ENCODE measurements at regions not wholly inside any gene's neighbourhood (a gene's known extent, or its start where the extent isn't known, plus 50 kb on each side); places are given as distances from the start of the nearest gene placed in this dataset.

DNA sequence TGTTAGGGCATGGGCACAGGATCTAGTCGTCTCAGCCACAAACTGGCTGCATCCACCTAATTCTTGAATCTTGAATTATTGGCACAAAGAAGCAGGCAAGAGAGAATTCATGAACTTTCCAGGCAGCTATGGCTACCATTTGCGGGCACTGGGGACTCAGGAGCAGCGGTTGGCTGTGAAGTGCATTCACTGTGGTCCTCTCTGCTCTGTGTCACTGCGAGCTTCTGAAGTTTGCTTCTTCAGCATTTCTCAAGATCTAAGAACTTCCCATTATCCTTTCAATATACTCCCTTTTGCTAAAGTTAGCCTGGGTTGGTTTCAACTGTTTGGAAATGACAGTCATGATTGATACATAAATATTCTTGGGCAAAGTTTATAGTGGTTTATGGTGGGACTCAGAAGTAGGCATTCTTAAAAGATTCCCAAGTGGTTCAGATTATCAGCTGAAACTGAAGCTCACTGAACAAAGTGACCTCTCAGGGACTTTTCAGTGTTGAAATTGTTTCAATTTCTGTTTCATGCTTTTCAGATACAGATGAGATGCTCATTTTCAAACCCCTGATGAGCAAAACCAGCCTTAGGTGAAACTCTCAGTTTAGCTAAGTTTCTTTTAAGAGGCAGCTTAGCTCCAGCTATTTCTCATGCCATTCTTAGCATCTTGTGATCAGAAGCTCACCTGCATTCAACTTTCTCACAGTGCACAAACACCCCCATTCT, 1258.3 kb upstream of the GYPC start (continued):
- TF ChIP-seq, protein P1, sequence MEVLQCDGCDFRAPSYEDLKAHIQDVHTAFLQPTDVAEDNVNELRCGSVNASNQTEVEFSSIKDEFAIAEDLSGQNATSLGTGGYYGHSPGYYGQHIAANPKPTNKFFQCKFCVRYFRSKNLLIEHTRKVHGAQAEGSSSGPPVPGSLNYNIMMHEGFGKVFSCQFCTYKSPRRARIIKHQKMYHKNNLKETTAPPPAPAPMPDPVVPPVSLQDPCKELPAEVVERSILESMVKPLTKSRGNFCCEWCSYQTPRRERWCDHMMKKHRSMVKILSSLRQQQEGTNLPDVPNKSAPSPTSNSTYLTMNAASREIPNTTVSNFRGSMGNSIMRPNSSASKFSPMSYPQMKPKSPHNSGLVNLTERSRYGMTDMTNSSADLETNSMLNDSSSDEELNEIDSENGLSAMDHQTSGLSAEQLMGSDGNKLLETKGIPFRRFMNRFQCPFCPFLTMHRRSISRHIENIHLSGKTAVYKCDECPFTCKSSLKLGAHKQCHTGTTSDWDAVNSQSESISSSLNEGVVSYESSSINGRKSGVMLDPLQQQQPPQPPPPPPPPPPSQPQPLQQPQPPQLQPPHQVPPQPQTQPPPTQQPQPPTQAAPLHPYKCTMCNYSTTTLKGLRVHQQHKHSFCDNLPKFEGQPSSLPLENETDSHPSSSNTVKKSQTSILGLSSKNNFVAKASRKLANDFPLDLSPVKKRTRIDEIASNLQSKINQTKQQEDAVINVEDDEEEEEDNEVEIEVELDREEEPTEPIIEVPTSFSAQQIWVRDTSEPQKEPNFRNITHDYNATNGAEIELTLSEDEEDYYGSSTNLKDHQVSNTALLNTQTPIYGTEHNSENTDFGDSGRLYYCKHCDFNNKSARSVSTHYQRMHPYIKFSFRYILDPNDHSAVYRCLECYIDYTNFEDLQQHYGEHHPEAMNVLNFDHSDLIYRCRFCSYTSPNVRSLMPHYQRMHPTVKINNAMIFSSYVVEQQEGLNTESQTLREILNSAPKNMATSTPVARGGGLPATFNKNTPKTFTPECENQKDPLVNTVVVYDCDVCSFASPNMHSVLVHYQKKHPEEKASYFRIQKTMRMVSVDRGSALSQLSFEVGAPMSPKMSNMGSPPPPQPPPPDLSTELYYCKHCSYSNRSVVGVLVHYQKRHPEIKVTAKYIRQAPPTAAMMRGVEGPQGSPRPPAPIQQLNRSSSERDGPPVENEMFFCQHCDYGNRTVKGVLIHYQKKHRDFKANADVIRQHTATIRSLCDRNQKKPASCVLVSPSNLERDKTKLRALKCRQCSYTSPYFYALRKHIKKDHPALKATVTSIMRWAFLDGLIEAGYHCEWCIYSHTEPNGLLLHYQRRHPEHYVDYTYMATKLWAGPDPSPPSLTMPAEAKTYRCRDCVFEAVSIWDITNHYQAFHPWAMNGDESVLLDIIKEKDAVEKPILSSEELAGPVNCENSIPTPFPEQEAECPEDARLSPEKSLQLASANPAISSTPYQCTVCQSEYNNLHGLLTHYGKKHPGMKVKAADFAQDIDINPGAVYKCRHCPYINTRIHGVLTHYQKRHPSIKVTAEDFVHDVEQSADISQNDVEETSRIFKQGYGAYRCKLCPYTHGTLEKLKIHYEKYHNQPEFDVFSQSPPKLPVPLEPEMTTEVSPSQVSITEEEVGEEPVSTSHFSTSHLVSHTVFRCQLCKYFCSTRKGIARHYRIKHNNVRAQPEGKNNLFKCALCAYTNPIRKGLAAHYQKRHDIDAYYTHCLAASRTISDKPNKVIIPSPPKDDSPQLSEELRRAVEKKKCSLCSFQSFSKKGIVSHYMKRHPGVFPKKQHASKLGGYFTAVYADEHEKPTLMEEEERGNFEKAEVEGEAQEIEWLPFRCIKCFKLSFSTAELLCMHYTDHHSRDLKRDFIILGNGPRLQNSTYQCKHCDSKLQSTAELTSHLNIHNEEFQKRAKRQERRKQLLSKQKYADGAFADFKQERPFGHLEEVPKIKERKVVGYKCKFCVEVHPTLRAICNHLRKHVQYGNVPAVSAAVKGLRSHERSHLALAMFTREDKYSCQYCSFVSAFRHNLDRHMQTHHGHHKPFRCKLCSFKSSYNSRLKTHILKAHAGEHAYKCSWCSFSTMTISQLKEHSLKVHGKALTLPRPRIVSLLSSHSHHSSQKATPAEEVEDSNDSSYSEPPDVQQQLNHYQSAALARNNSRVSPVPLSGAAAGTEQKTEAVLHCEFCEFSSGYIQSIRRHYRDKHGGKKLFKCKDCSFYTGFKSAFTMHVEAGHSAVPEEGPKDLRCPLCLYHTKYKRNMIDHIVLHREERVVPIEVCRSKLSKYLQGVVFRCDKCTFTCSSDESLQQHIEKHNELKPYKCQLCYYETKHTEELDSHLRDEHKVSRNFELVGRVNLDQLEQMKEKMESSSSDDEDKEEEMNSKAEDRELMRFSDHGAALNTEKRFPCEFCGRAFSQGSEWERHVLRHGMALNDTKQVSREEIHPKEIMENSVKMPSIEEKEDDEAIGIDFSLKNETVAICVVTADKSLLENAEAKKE (CRISPR knock-in tag; IDR thresholded peaks at IDR 0.05), result no peak
- no peak for TF ChIP-seq EZH2 (IDR thresholded peaks at IDR 0.05; ENCODE audit: low read depth, unreplicated experiment)
- TF ChIP-seq POLR2AphosphoS5 (IDR thresholded peaks at IDR 0.05; ENCODE audit: low read depth), result no peak
- TF ChIP-seq, protein P2, sequence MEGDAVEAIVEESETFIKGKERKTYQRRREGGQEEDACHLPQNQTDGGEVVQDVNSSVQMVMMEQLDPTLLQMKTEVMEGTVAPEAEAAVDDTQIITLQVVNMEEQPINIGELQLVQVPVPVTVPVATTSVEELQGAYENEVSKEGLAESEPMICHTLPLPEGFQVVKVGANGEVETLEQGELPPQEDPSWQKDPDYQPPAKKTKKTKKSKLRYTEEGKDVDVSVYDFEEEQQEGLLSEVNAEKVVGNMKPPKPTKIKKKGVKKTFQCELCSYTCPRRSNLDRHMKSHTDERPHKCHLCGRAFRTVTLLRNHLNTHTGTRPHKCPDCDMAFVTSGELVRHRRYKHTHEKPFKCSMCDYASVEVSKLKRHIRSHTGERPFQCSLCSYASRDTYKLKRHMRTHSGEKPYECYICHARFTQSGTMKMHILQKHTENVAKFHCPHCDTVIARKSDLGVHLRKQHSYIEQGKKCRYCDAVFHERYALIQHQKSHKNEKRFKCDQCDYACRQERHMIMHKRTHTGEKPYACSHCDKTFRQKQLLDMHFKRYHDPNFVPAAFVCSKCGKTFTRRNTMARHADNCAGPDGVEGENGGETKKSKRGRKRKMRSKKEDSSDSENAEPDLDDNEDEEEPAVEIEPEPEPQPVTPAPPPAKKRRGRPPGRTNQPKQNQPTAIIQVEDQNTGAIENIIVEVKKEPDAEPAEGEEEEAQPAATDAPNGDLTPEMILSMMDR (conservative IDR thresholded peaks at IDR 0.05; ENCODE audit: low read depth in 2 of 2), result no peak

DNA sequence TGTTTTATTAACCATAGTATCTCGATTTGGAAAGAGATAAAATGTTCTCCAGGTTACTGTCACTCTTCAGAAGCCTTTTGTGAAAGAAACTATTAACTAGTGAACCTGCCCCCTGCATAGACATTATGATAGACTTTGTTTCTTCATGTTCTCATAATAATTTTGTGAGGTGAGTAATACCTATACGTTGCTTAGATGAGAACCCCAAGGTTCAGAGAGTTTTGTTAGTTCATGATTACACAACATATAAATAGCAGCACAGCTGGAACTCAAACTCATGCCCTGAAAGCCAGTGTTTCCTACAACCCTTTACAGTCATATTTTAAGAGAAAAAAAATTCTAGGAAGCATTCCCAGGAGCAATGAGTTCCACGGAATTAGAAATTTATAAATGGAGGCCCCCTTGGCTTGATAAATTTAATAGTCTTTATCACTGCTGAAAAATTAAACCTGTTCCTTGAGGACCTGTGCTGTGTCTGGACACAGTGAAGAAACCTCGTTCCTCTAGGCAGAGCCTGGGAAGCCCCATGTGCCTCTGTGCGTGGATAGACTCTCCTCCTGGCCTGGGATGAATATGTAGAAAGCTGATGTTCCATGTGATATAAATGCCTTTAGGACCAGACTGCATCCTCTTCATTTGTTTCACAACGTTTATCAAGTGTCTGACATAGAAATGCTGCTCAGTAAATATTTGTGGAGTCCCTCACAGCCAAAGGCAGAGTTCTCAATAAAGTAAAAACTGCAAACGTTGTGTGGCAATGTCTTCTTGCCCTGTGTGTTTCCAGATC, 1257.0 kb upstream of the GYPC start:
- no peaks in the 10 kb centered on the region for H4K20me1 ChIP-seq (replicated peaks; ENCODE audit: insufficient read depth)
- no peak overlapping the region for H2AFZ ChIP-seq
- Mint-ChIP-seq H3K27ac (no peak overlapping the region), H3K36me3 (ENCODE audit: low read depth) (no peaks in the 10 kb centered on the region), H3K4me1 (peaks cover 4% of the 10 kb centered on the region; the same call in 2 of the 3 replicates), H3K9me3 (no peaks in the 10 kb centered on the region), H3K4me3 (no peak overlapping the region), H3K27me3 (ENCODE audit: insufficient read depth, low read depth, poor library complexity) (peaks cover 2% of the 10 kb centered on the region)
- ATAC-seq, result no peak
- no peaks in the 10 kb centered on the region for H3F3A ChIP-seq (replicated peaks; ENCODE audit: low read depth)
- H3K36me3 ChIP-seq (ENCODE audit: insufficient read depth), result no peaks in the 10 kb centered on the region
- no peaks in the 10 kb centered on the region for H3K79me2 ChIP-seq (replicated peaks; ENCODE audit: insufficient read depth)
- no peaks in the 10 kb centered on the region; the same call in 1 of the 2 replicates for H3K9me2 ChIP-seq (ENCODE audit: insufficient read depth)
- DNase-seq (ENCODE audit: low spot score), result no peak
- no peaks in the 10 kb centered on the region for H3K27me3 ChIP-seq (ENCODE audit: insufficient read depth)
- no peaks in the 10 kb centered on the region for H3K4me1 ChIP-seq (ENCODE audit: insufficient read depth)
- H3K4me2 ChIP-seq, result no peak overlapping the region
- no peak overlapping the region for H3K27ac ChIP-seq (ENCODE audit: low read depth)
- no peak overlapping the region for H3K4me3 ChIP-seq
- TF ChIP-seq, protein P3, sequence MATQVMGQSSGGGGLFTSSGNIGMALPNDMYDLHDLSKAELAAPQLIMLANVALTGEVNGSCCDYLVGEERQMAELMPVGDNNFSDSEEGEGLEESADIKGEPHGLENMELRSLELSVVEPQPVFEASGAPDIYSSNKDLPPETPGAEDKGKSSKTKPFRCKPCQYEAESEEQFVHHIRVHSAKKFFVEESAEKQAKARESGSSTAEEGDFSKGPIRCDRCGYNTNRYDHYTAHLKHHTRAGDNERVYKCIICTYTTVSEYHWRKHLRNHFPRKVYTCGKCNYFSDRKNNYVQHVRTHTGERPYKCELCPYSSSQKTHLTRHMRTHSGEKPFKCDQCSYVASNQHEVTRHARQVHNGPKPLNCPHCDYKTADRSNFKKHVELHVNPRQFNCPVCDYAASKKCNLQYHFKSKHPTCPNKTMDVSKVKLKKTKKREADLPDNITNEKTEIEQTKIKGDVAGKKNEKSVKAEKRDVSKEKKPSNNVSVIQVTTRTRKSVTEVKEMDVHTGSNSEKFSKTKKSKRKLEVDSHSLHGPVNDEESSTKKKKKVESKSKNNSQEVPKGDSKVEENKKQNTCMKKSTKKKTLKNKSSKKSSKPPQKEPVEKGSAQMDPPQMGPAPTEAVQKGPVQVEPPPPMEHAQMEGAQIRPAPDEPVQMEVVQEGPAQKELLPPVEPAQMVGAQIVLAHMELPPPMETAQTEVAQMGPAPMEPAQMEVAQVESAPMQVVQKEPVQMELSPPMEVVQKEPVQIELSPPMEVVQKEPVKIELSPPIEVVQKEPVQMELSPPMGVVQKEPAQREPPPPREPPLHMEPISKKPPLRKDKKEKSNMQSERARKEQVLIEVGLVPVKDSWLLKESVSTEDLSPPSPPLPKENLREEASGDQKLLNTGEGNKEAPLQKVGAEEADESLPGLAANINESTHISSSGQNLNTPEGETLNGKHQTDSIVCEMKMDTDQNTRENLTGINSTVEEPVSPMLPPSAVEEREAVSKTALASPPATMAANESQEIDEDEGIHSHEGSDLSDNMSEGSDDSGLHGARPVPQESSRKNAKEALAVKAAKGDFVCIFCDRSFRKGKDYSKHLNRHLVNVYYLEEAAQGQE (IDR thresholded peaks at IDR 0.05; ENCODE audit: unreplicated experiment), result no peak
- TF ChIP-seq NANOG (IDR thresholded peaks at IDR 0.05; ENCODE audit: borderline replicate concordance) (no peak), EZH2 (IDR thresholded peaks at IDR 0.05; ENCODE audit: low read depth, unreplicated experiment) (no peak), EZH2phosphoT487 (IDR thresholded peaks at IDR 0.05; ENCODE audit: unreplicated experiment) (no peak), ZNF331 (CRISPR knock-in tag; IDR thresholded peaks at IDR 0.05; ENCODE audit: low read depth) (no peak)
- TF ChIP-seq, protein P2 (conservative IDR thresholded peaks at IDR 0.05; ENCODE audit: low read depth in 2 of 2), result no peak
